ENCODE measurements at regions not wholly inside any gene's neighbourhood (a gene's known extent, or its start where the extent isn't known, plus 50 kb on each side); places are given as distances from the start of the nearest gene placed in this dataset.

- ATAC-seq (replicated peaks in 6 of 8): no peak
- in situ Hi-C loops (cut with MboI; ENCODE audit: low pct_unique_long_range_greater_than_20kb in 2 of 9, low sequenced_read_pairs in 9 of 9, unreplicated experiment in 9 of 9): no loop called here
- 0 to 95% (median 83%) methylated on average over 2 to 4 of the region's 10 CpGs; no CpG with 5 or more reads in 4 of the 10 experiments for WGBS, 10 experiments
- Histone ChIP-seq H3K27ac (no peak overlapping the region), H3K4me1 (replicated peaks in 1 of 2) (no peaks in the 10 kb centered on the region), H3K4me3 (no peak overlapping the region)
Measured at GRCh38 chr5:86337667-86338460, 279.9 kb upstream of the COX7C start.

GRCh38 chr5:86354664-86355063, 263.1 kb upstream of the COX7C start:
- WGBS, 10 experiments: 0 to 100% (median 50%) methylated on average over 1 to 2 of the region's 2 CpGs; no CpG with 5 or more reads in 1 of the 10 experiments
- no peak for ATAC-seq (replicated peaks in 6 of 8)

GRCh38 chr5:86360801-86361200, 256.9 kb upstream of the COX7C start:
- no peak for ATAC-seq (replicated peaks in 6 of 8)
- no peaks in the 10 kb centered on the region for H3K4me1 ChIP-seq (replicated peaks in 1 of 2)
- no peak overlapping the region for H3K27ac ChIP-seq
- H3K4me3 ChIP-seq: no peak overlapping the region
- in situ Hi-C loops (cut with MboI; ENCODE audit: low pct_unique_long_range_greater_than_20kb in 2 of 9, low sequenced_read_pairs in 9 of 9, unreplicated experiment in 9 of 9): no loop called here
- 0 to 100% (median 45%) methylated on average over 1 of the region's 1 CpG; no CpG with 5 or more reads in 2 of the 10 experiments for WGBS, 10 experiments

More at GRCh38 chr5:86354664-86355063, 263.1 kb upstream of the COX7C start:
- Histone ChIP-seq H3K4me3 (no peak overlapping the region), H3K27ac (no peak overlapping the region), H3K4me1 (replicated peaks in 1 of 2) (no peaks in the 10 kb centered on the region)
- in situ Hi-C loops (cut with MboI; ENCODE audit: low pct_unique_long_range_greater_than_20kb in 2 of 9, low sequenced_read_pairs in 9 of 9, unreplicated experiment in 9 of 9): no loop called here

- in situ Hi-C loops (cut with MboI; ENCODE audit: low pct_unique_long_range_greater_than_20kb in 2 of 9, low sequenced_read_pairs in 9 of 9, unreplicated experiment in 9 of 9): no loop called here
- ATAC-seq (replicated peaks in 6 of 8): peak in 1 of 8 experiments; percentile 14
- Histone ChIP-seq H3K4me3 (no peak overlapping the region), H3K27ac (no peak overlapping the region), H3K4me1 (replicated peaks in 1 of 2) (no peaks in the 10 kb centered on the region)
Measured at GRCh38 chr5:86371061-86371460, 246.7 kb upstream of the COX7C start.

GRCh38 chr5:86374611-86375010, 243.1 kb upstream of the COX7C start:
- Histone ChIP-seq H3K4me3 (no peak overlapping the region), H3K27ac (no peak overlapping the region), H3K4me1 (replicated peaks in 1 of 2) (no peaks in the 10 kb centered on the region)
- 40 to 100% (median 89%) methylated on average over 1 to 3 of the region's 3 CpGs; no CpG with 5 or more reads in 2 of the 10 experiments for WGBS, 10 experiments
- in situ Hi-C loops (cut with MboI; ENCODE audit: low pct_unique_long_range_greater_than_20kb in 2 of 9, low sequenced_read_pairs in 9 of 9, unreplicated experiment in 9 of 9): no loop called here
- ATAC-seq (replicated peaks in 6 of 8): no peak

- WGBS, 10 experiments: 0 to 100% (median 80%) methylated on average over 1 to 3 of the region's 3 CpGs; no CpG with 5 or more reads in 3 of the 10 experiments
Measured at GRCh38 chr5:86376214-86376613, 241.5 kb upstream of the COX7C start.

GRCh38 chr5:86403190-86403589, 214.6 kb upstream of the COX7C start:
- WGBS, 10 experiments: 20 to 100% (median 68%) methylated on average over 1 to 2 of the region's 2 CpGs; no CpG with 5 or more reads in 1 of the 10 experiments
- no peak overlapping the region for H3K4me3 ChIP-seq
- no peak overlapping the region for H3K27ac ChIP-seq
- ATAC-seq (replicated peaks in 6 of 8): no peak
- in situ Hi-C loops (cut with MboI; ENCODE audit: low pct_unique_long_range_greater_than_20kb in 2 of 9, low sequenced_read_pairs in 9 of 9, unreplicated experiment in 9 of 9): no loop called here
- H3K4me1 ChIP-seq (replicated peaks in 1 of 2): no peaks in the 10 kb centered on the region

More at GRCh38 chr5:86376214-86376613, 241.5 kb upstream of the COX7C start:
- ATAC-seq (replicated peaks in 6 of 8): no peak
- H3K4me3 ChIP-seq: no peak overlapping the region
- H3K4me1 ChIP-seq (replicated peaks in 1 of 2): no peaks in the 10 kb centered on the region
- no peak overlapping the region for H3K27ac ChIP-seq
- in situ Hi-C loops (cut with MboI; ENCODE audit: low pct_unique_long_range_greater_than_20kb in 2 of 9, low sequenced_read_pairs in 9 of 9, unreplicated experiment in 9 of 9): no loop called here

GRCh38 chr5:86404256-86404655, 213.5 kb upstream of the COX7C start:
- H3K4me1 ChIP-seq (replicated peaks in 1 of 2): no peaks in the 10 kb centered on the region
- no peak for ATAC-seq (replicated peaks in 6 of 8)
- H3K27ac ChIP-seq: no peak overlapping the region
- H3K4me3 ChIP-seq: no peak overlapping the region
- WGBS, 10 experiments: 0 to 100% (median 96%) methylated on average over 1 of the region's 1 CpG; no CpG with 5 or more reads in 2 of the 10 experiments
- in situ Hi-C loops (cut with MboI; ENCODE audit: low pct_unique_long_range_greater_than_20kb in 2 of 9, low sequenced_read_pairs in 9 of 9, unreplicated experiment in 9 of 9): no loop called here

GRCh38 chr5:86407711-86408110, 210.0 kb upstream of the COX7C start:
- ATAC-seq (replicated peaks in 6 of 8): no peak
- Histone ChIP-seq H3K27ac (no peak overlapping the region), H3K4me1 (replicated peaks in 1 of 2) (no peaks in the 10 kb centered on the region), H3K4me3 (no peak overlapping the region)
- WGBS, 10 experiments: 20 to 100% (median 100%) methylated on average over 1 to 2 of the region's 2 CpGs; no CpG with 5 or more reads in 3 of the 10 experiments
- in situ Hi-C loops (cut with MboI; ENCODE audit: low pct_unique_long_range_greater_than_20kb in 2 of 9, low sequenced_read_pairs in 9 of 9, unreplicated experiment in 9 of 9): no loop called here

- in situ Hi-C loops (cut with MboI; ENCODE audit: low pct_unique_long_range_greater_than_20kb in 2 of 9, low sequenced_read_pairs in 9 of 9, unreplicated experiment in 9 of 9): no loop called here
- Histone ChIP-seq H3K27ac (no peak overlapping the region), H3K4me3 (no peak overlapping the region), H3K4me1 (replicated peaks in 1 of 2) (no peaks in the 10 kb centered on the region)
- ATAC-seq (replicated peaks in 6 of 8): no peak
- WGBS, 10 experiments: 0 to 100% (median 80%) methylated on average over 1 of the region's 1 CpG; no CpG with 5 or more reads in 2 of the 10 experiments
Measured at GRCh38 chr5:86411596-86411995, 206.1 kb upstream of the COX7C start.

- no peak for ATAC-seq (replicated peaks in 6 of 8)
- in situ Hi-C loops (cut with MboI; ENCODE audit: low pct_unique_long_range_greater_than_20kb in 2 of 9, low sequenced_read_pairs in 9 of 9, unreplicated experiment in 9 of 9): no loop called here
- Histone ChIP-seq H3K27ac (no peak overlapping the region), H3K4me3 (no peak overlapping the region), H3K4me1 (replicated peaks in 1 of 2) (peaks cover 0 to 2% of the 10 kb centered on the region in 2 donors)
- WGBS, 10 experiments: 0 to 94% (median 80%) methylated on average over 2 of the region's 2 CpGs; no CpG with 5 or more reads in 1 of the 10 experiments
Measured at GRCh38 chr5:86427158-86427557, 190.6 kb upstream of the COX7C start.

- in situ Hi-C loops (cut with MboI; ENCODE audit: low pct_unique_long_range_greater_than_20kb in 2 of 9, low sequenced_read_pairs in 9 of 9, unreplicated experiment in 9 of 9): no loop called here
- ATAC-seq (replicated peaks in 6 of 8): no peak
- Histone ChIP-seq H3K27ac (no peak overlapping the region), H3K4me3 (no peak overlapping the region), H3K4me1 (replicated peaks in 1 of 2) (no peaks in the 10 kb centered on the region)
- WGBS, 10 experiments: 0 to 100% (median 68%) methylated on average over 1 to 2 of the region's 2 CpGs; no CpG with 5 or more reads in 2 of the 10 experiments
Measured at GRCh38 chr5:86439593-86440110, 178.1 kb upstream of the COX7C start.

- 0 to 100% (median 39%) methylated on average over 1 to 2 of the region's 2 CpGs; no CpG with 5 or more reads in 1 of the 10 experiments for WGBS, 10 experiments
- Histone ChIP-seq H3K4me1 (replicated peaks in 1 of 2) (no peaks in the 10 kb centered on the region), H3K4me3 (no peak overlapping the region), H3K27ac (no peak overlapping the region)
- ATAC-seq (replicated peaks in 6 of 8): peak in 1 of 8 experiments; percentile 10
- in situ Hi-C loops (cut with MboI; ENCODE audit: low pct_unique_long_range_greater_than_20kb in 2 of 9, low sequenced_read_pairs in 9 of 9, unreplicated experiment in 9 of 9): no loop called here
Measured at GRCh38 chr5:86442036-86442745, 175.6 kb upstream of the COX7C start.
